OCI-LY1 (cell line): ENCODE measurements at regions not wholly inside any gene's neighbourhood (a gene's known extent, or its start where the extent isn't known, plus 50 kb on each side); places are given as distances from the start of the nearest gene placed in this dataset.

Source experiments
- EZH2 ChIP-seq: fragments of 200-600 bp; sonication (generic), shearing (Covaris generic); IDR thresholded peaks from 2 replicates; pipeline ENCODE4 v1.8.0; 2017; ENCODE audit warnings: borderline replicate concordance, mixed run types, mild to moderate bottlenecking, antibody characterized with exemption, low read length, moderate library complexity, mixed read lengths
- TF ChIP-seq, protein P1 (sequence below): fragments of 200-600 bp; sonication (generic), shearing (Covaris generic); IDR thresholded peaks from 2 replicates; pipeline ENCODE4 v1.5.1; 2017; ENCODE audit warnings: mild to moderate bottlenecking, antibody characterized with exemption, low read length, moderate library complexity, mixed read lengths

DNA sequence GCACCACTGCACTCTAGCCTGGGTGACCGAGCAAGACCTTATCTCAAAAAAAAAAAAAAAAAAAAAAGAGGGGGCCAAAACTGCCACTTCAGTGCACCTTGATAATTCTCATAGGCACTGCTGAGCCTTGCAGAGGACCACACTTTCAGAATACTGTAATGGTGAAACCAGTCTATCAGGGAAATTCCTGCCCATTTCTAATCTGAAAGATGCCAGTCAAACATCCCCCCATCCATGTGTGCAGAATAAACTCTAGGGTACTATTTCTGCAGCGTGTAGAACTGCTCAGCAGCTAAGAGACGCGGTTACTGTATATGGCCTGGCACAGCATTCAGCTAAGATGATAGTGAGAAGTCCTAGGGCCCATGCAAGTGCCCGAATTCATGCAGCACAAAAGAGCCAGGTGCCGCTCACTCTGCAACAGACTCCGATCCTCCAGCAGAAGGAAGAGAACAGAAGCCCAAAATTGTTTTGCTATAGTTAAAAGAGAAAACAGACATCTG lies 286.8 kb upstream of the KLF14 start:
- TF ChIP-seq, protein P1, sequence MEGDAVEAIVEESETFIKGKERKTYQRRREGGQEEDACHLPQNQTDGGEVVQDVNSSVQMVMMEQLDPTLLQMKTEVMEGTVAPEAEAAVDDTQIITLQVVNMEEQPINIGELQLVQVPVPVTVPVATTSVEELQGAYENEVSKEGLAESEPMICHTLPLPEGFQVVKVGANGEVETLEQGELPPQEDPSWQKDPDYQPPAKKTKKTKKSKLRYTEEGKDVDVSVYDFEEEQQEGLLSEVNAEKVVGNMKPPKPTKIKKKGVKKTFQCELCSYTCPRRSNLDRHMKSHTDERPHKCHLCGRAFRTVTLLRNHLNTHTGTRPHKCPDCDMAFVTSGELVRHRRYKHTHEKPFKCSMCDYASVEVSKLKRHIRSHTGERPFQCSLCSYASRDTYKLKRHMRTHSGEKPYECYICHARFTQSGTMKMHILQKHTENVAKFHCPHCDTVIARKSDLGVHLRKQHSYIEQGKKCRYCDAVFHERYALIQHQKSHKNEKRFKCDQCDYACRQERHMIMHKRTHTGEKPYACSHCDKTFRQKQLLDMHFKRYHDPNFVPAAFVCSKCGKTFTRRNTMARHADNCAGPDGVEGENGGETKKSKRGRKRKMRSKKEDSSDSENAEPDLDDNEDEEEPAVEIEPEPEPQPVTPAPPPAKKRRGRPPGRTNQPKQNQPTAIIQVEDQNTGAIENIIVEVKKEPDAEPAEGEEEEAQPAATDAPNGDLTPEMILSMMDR, result no peak
- no peak for TF ChIP-seq EZH2
